Neural crest cell (in vitro differentiated cells): ENCODE measurements at regions not wholly inside any gene's neighbourhood (a gene's known extent, or its start where the extent isn't known, plus 50 kb on each side); places are given as distances from the start of the nearest gene placed in this dataset.
"Not testable (repeated sequence)": the region's sequence is repeated elsewhere in the genome, so short reads cannot be mapped to it uniquely, and the experiment has no call there.

Source experiments
- DNase-seq: peaks from one replicate; pipeline ENCODE4 v3.0.0; 2021; ENCODE audit warnings: low read depth, mixed read lengths, low spot score
- H3K27ac Mint-ChIP-seq: one replicate; pipeline ENCODE4 v1.8.0; 2021; ENCODE audit warnings: mild to moderate bottlenecking, mixed read lengths; ENCODE audit not compliant: unreplicated experiment
- H3K27me3 Mint-ChIP-seq: 2 replicates; pipeline ENCODE4 v1.8.0; 2021; ENCODE audit warnings: low read depth, mild to moderate bottlenecking, mixed read lengths
- H3K36me3 Mint-ChIP-seq: 2 replicates; pipeline ENCODE4 v1.8.0; 2021; ENCODE audit warnings: low read depth, mild to moderate bottlenecking, mixed read lengths
- H3K4me1 Mint-ChIP-seq: 2 replicates; pipeline ENCODE4 v1.8.0; 2021; ENCODE audit warnings: mixed read lengths
- H3K4me3 Mint-ChIP-seq: one replicate; pipeline ENCODE4 v1.8.0; 2021; ENCODE audit warnings: mild to moderate bottlenecking, mixed read lengths
- H3K9me3 Mint-ChIP-seq: 2 replicates; pipeline ENCODE4 v1.8.0; 2021; ENCODE audit warnings: mixed read lengths
- TF ChIP-seq, protein P1 (sequence below): fragments of 200-600 bp; sonication (generic); conservative IDR thresholded peaks from 2 replicates; pipeline ENCODE4 v1.5.0; 2021; ENCODE audit warnings: antibody characterized with exemption, mild to moderate bottlenecking

DNA sequence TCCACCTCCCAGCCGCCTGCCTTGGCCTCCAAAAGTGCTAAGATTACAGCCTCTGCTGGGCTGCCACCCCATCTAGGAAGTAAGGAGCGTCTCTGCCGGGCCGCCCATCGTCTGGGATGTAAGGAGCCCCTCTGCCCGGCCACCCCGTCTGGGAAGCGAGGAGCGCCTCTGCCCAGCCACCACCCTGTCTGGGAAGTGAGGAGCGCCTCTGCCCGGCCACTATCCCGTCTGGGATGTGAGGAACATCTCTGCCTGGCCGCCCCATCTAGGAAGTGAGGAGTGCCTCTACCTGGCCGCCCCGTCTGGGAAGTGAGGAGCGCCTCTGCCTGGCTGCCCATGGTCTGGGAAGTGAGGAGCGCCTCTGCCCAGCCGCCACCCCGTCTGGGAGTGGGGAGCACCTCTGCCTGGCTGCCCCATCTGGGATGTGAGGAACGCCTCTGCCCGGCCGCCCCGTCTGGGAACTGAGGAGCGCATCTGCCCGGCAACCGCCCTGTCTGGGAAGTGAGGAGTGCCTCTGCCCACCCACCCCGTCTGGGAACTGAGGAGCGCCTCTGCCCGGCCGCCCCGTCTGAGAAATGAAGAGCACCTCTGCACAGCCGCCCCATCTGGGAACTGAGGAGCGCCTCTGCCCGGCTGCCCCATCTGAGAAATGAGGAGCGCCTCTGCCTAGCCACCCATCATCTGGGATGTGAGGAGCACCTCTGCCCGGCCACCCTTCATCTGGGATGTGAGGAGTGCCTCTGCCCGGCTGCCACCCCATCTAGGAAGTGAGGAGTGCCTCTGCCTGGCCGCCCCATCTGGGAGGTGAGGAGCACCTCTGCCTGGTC, 137.8 kb upstream of the PALMD start:
- peaks cover 11% of the 10 kb centered on the region for H3K4me1 Mint-ChIP-seq
- H3K27ac Mint-ChIP-seq, result no peak overlapping the region
- TF ChIP-seq, protein P1, sequence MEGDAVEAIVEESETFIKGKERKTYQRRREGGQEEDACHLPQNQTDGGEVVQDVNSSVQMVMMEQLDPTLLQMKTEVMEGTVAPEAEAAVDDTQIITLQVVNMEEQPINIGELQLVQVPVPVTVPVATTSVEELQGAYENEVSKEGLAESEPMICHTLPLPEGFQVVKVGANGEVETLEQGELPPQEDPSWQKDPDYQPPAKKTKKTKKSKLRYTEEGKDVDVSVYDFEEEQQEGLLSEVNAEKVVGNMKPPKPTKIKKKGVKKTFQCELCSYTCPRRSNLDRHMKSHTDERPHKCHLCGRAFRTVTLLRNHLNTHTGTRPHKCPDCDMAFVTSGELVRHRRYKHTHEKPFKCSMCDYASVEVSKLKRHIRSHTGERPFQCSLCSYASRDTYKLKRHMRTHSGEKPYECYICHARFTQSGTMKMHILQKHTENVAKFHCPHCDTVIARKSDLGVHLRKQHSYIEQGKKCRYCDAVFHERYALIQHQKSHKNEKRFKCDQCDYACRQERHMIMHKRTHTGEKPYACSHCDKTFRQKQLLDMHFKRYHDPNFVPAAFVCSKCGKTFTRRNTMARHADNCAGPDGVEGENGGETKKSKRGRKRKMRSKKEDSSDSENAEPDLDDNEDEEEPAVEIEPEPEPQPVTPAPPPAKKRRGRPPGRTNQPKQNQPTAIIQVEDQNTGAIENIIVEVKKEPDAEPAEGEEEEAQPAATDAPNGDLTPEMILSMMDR, result no peak
- H3K27me3 Mint-ChIP-seq, result no peaks in the 10 kb centered on the region
- H3K4me3 Mint-ChIP-seq, result no peak overlapping the region
- no peak for DNase-seq
- peaks cover 6% of the 10 kb centered on the region for H3K36me3 Mint-ChIP-seq
- peaks cover 5% of the 10 kb centered on the region for H3K9me3 Mint-ChIP-seq

DNA sequence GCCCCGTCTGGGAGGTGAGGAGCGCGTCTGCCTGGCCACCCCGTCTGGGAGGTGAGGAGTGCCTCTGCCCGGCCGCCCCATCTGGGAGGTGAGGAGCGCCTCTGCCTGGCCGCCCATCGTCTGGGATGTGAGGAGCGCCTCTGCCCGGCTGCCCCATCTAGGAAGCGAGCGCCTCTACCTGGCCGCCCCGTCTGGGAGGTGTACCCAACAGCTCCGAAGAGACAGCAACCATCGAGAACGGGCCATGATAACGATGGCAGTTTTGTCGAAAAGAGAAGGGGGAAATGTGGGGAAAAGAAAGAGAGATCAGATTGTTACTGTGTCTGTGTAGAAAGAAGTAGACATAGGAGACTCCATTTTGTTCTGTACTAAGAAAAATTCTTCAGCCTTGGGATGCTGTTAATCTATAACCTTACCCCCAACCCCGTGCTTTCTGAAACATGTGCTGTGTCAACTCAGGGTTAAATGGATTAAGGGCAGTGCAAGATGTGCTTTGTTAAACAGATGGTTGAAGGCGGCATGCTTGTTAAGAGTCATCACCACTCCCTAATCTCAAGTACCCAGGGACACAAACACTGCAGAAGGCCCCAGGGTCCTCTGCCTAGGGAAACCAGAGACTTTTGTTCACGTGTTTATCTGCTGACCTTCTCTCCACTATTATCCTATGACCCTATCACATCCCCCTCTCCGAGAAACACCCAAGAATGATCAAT, 137.0 kb upstream of the PALMD start:
- not testable (repeated sequence) for H3K27ac Mint-ChIP-seq, H3K4me3 Mint-ChIP-seq, H3K27me3 Mint-ChIP-seq, H3K36me3 Mint-ChIP-seq, DNase-seq, H3K9me3 Mint-ChIP-seq, H3K4me1 Mint-ChIP-seq

DNA sequence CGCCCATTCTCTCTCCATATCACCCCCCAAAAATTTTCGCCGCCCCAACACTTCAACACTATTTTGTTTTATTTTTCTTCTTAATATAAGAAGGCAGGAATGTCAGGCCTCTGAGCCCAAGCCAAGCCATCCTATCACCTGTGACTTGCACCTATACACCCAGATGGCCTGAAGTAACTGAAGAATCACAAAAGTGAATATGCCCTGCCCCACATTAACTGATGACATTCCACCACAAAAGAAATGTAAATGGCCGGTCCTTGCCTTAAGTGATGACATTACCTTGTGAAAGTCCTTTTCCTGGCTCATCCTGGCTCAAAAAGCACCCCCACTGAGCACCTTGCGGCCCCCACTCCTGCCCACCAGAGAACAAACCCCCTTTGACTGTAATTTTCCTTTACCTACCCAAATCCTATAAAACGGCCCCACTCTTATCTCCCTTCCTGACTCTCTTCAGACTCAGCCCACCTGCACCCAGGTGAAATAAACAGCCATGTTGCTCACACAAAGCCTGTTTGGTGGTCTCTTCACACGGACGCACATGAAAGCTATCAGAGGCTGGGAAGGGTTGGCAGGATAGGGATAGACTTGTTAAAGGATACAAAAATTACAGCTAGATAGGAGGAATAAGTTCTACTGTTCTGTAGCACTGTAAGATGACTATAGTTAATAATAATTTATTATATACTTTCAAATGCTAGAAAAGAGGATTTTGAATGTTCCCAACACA, 130.9 kb upstream of the PALMD start:
- not testable (repeated sequence) for DNase-seq, H3K36me3 Mint-ChIP-seq, H3K4me1 Mint-ChIP-seq, H3K4me3 Mint-ChIP-seq, H3K27ac Mint-ChIP-seq, H3K9me3 Mint-ChIP-seq, H3K27me3 Mint-ChIP-seq

DNA sequence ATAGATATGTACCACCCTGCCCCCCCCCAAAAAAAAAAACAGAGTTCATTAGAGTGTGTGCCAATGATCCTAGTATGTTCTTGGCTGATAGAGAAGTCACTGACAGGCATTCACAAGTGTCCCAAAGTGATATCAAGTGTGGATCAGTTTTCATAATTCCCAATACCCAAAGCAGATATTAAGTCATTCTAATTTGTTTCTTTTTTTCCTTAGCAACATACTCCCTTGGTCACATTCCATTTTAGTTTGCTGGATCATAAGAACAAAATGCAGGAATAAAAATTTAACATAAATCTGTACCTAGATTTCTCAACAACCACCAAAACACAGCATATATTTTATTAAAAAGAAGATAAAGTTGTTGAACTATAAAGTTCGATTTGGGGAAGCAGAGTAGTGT, 129.8 kb upstream of the PALMD start:
- Mint-ChIP-seq H3K27ac (no peak overlapping the region), H3K4me1 (no peaks in the 10 kb centered on the region), H3K36me3 (no peaks in the 10 kb centered on the region), H3K4me3 (no peak overlapping the region), H3K27me3 (no peaks in the 10 kb centered on the region), H3K9me3 (peaks cover 3% of the 10 kb centered on the region)
- TF ChIP-seq, protein P1, result no peak
- no peak for DNase-seq

DNA sequence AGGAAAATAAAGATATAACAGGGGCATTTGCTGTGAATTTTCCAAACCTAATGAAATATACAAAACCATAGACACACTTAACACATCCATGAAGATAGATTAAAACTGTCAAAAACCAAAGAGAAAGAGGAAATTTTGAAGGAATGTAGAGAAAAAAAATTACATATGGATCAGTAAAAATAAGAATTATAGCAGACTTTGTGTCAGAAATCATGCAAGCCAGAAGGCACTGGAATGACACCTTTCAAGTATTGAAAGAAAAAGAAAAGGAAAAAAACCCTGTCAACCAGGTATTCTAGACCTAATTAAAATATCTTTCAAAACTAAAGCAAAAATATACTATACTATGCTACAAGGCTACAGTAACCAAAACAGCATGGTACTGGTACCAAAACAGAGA, 125.8 kb upstream of the PALMD start:
- H3K27me3 Mint-ChIP-seq, result no peaks in the 10 kb centered on the region
- no peak overlapping the region for H3K27ac Mint-ChIP-seq
- H3K36me3 Mint-ChIP-seq, result no peaks in the 10 kb centered on the region
- H3K4me3 Mint-ChIP-seq, result no peak overlapping the region
- TF ChIP-seq, protein P1, result no peak
- DNase-seq, result no peak
- H3K4me1 Mint-ChIP-seq, result no peaks in the 10 kb centered on the region
- peaks cover 5% of the 10 kb centered on the region for H3K9me3 Mint-ChIP-seq

DNA sequence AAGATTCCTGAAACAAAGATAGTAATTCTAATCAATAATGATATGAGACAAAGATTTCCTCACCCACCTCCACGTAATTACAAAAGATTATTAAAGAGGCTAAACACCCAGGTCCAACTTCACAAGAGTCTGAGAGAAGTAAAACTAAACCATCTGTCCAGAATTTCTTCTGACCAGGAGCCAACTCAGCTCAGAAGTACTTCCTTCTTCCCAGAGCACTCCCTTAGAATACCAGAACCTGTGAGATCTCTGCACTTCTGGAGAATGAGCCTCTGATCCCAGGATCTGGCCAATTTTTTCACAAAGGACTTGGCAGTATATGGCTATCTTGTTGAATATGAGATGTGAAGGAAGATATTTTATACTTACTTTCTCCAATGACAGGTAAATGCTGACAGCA, 120.6 kb upstream of the PALMD start:
- TF ChIP-seq, protein P1, result no peak
- Mint-ChIP-seq H3K27ac (no peak overlapping the region), H3K27me3 (no peaks in the 10 kb centered on the region), H3K36me3 (no peaks in the 10 kb centered on the region), H3K4me3 (no peak overlapping the region), H3K9me3 (peaks cover 3% of the 10 kb centered on the region), H3K4me1 (no peaks in the 10 kb centered on the region)
- no peak for DNase-seq
